Ramos (cell line): ENCODE measurements at regions not wholly inside any gene's neighbourhood (a gene's known extent, or its start where the extent isn't known, plus 50 kb on each side); places are given as distances from the start of the nearest gene placed in this dataset.

Experiments
- in situ Hi-C: fragments of 300-500 bp; cut with MboI; formaldehyde crosslinking; loops from one replicate; pipeline ENCODE4 v1.14.3; 2022; ENCODE audit warnings: low sequenced_read_pairs; ENCODE audit not compliant: unreplicated experiment

DNA sequence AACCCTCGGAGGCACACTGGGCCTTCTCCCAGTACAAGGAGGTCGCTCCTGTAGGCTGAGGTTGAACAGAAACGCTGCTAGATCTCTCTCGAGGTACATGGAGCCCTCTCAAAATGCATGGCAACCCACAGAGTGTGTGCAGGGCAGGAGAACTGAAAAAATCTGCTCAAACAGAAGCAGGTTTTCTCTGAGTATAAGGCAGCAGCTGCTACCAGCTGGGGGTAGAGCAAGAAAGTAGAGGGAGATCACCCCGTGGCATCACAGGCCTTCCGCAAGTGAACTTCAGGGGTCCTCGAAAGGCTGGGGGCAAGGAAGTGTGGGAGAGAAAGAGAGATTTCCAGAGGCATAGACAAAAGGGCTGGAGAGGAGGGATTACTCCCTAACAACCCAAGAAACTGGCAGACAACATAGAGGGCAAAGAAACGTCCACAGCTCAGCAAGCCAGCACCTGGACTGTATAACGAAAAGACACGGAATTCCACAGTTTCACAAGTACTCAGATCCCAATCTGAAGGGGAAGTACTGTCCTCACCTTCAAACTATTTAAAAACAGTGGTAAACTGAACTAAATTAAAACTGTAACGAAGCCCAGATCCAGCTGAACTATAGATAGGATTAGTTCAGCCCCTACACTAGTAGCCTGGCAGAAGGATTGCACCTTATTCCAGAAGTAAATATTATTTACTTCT, 299.2 kb downstream of the IPMK start:
- in situ Hi-C loops, result no loop called here

DNA sequence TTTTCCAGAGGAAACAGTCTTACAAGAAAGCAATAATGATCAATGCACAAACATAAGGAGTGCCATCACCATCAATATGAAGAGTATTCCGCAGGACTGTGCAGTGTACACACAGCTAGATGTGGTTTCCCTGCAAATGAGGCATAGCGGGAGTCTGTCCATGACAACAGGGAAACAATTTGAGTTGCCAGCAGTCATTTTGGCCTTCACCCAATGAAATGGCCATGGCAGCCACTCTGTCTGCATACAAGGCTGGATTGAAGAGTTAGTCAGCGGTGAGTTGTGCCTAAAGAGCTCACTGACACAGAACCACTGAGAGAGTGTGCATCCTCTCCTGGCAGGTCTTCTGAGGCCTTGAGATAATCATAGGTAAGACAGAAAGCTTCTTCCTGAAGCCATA, 303.3 kb downstream of the IPMK start:
- in situ Hi-C loops, result no loop called here

GRCh38 chr10:57963546-57963945, 304.1 kb downstream of the IPMK start:
- in situ Hi-C loops, result no loop called here

DNA sequence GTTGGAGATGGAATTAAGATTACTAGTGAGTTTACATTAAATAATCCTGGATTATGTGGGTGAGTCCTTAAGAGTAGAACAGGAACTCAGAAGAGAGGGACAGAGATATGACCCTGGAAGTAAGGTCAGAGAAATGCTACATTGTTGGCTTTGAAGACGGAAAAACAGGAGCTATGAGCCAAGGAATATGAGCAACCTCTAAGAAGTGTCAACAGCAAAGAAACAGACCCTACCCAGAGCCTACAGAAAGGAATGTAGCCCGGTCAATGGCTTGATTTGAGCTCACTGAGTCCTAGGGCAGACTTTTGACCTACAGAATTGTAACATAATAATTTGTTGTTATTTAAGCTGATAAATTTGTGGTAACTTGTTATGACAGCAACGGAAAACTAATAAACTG, 304.9 kb downstream of the IPMK start:
- in situ Hi-C loops, result no loop called here

- in situ Hi-C loops, result no loop called here
These were observed 306.2 kb downstream of the IPMK start for GRCh38 chr10:57961487-57961886.

- in situ Hi-C loops, result no loop called here
These were observed 307.3 kb downstream of the IPMK start for GRCh38 chr10:57960406-57960805.

DNA sequence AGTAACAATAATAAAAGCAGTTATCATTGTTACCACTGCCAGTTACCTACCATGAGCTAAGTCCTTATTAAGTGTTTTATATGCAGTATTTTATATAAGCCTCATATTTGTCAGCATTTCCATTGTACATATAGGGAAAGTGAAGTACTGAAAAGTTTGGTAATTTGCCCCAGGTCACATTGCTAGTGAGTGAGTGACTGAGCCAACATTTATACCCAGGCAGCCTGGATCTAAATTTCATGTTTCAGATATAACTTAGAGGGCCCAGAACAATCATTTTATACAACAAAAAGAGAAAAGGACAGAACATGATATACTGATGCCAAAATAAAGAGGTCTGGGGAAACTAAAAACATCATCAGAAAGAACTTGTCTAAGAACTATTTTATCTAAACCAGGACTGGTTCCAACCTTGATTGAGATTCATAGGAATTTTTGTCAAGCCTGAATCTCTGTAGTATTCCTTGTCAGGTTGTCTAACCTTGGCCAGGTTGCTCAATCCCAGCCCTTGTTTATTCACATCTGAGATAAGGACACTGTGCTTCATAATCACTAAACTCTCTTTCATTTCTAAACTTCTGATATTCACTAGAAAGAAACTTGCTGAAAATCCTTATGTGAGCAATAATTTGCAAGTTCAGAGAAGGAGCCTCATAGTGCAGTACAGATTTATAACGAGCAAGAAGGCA, 308.2 kb downstream of the IPMK start:
- in situ Hi-C loops, result no loop called here

GRCh38 chr10:57955076-57955475, 312.6 kb downstream of the IPMK start:
- in situ Hi-C loops, result no loop called here

- in situ Hi-C loops, result no loop called here
These were observed 315.0 kb downstream of the IPMK start for GRCh38 chr10:57952741-57953140.

DNA sequence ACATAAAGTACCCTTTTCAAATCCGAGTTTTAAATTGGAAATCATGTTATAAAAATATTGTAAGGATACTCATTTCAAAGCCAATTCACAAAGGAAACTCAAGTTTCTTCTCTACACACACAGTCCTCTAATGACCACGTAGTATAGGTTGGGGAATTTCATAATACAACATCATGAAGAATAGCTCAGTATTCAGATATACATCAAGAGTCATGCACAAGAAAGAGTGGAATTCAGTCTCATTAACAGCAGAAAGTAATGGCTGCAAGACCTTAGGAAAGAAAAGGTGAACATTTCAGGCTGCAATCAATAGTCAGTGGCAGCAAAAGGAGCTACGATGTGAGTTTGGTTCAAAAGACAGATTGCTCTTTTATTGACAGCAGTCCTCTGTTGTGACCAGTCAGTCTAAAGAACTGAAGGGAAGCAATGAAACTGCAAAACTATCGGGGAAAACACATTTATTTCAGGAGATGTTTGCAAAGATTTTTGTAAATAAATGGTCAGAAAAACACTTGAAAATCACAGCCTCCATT, 317.2 kb downstream of the IPMK start:
- in situ Hi-C loops, result no loop called here

- in situ Hi-C loops, result no loop called here
These were observed 318.9 kb downstream of the IPMK start for GRCh38 chr10:57948796-57949195.

DNA sequence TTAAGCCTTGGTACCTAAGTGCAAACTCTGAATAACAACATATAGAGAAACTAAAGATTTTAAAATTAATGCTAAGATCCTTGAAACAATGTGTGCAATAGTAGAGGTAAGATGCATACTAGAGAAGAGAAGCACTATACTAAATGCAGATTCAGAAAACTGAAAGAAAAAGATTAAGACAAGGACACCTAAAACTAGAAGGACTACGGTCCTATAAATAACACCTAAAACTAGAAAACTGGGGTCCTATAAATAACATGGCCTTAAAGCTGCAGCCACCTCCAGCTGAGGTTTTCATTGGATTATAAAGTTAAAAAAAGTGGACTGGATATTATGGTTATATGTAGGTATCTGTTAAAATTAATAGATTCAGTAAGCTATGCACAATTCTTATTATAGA, 320.9 kb downstream of the IPMK start:
- in situ Hi-C loops, result no loop called here

GRCh38 chr10:57943701-57944100, 324.0 kb downstream of the IPMK start:
- in situ Hi-C loops, result no loop called here

GRCh38 chr10:57925045-57925444, 342.6 kb downstream of the IPMK start:
- in situ Hi-C loops, result no loop called here

- in situ Hi-C loops, result no loop called here
These were observed 346.6 kb downstream of the IPMK start for GRCh38 chr10:57921140-57921539.

GRCh38 chr10:57919864-57920263, 347.8 kb downstream of the IPMK start:
- in situ Hi-C loops, result no loop called here

GRCh38 chr10:57917019-57917418, 350.7 kb downstream of the IPMK start:
- in situ Hi-C loops, result no loop called here

DNA sequence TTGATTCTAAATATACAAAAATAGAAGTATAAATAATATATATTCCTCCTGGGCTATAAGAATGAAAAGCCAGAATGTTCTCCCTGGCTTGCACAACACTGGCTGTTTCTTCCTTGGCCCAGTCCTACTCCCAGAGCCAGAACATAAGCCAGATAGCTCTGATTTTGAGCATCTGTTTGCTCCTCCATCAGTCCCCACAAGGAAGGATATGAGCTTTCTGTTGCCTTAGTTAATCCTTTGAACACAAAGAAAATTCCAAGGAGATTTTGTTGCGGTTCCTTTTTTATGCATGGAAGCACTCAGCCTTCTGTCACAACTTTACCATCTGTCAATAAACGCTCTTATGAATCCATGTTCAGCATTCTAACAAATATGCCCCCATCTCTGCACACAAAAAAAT, 361.8 kb downstream of the IPMK start:
- in situ Hi-C loops, result no loop called here

DNA sequence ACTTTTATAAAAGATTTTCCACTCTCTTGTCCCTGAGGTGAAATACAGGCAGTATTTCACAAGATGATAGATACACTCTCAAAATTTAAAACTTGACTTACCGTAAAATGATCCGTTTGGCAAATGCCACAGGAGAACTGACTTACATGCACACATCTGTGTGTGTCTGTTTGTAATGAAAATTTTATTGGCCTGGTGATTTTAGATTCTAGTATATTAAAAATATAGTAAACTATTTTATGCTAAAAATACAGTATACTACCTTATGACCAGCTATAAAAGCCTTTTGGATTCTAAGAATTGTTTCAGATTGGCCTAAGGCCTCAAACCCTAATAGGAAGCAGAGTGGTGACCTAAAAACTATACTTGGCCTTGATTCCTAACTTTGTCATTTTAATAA, 362.7 kb downstream of the IPMK start:
- in situ Hi-C loops, result no loop called here

- in situ Hi-C loops, result no loop called here
These were observed 369.5 kb downstream of the IPMK start for GRCh38 chr10:57898231-57898630.

DNA sequence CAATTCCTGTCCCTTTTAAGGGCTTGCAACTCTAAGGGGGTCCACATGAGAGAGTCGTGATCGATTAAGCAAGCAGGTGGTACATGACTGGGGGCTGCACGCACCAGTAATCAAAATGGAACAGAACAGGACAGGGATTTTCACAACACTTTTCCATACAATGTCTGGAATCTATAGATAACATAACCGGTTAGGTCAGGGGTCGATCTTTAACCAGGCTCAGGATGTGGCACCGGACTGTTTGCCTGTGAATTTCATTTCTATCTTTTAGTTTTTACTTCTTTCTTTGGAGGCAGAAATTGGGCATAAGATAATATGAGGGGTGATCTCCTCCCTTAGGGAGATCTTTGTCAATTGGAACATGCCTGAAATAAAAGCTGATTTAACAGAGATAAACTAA, 370.1 kb downstream of the IPMK start:
- in situ Hi-C loops, result no loop called here

GRCh38 chr10:57894361-57894760, 373.3 kb downstream of the IPMK start:
- in situ Hi-C loops, result no loop called here
